Loucy (cell line): ENCODE measurements at regions not wholly inside any gene's neighbourhood (a gene's known extent, or its start where the extent isn't known, plus 50 kb on each side); places are given as distances from the start of the nearest gene placed in this dataset.

Experiments
- H2AFZ ChIP-seq: fragments of 200-600 bp; sonication (generic); 2 replicates; pipeline ENCODE4 v1.6.0; 2016; ENCODE audit warnings: antibody characterized with exemption, mild to moderate bottlenecking, low read length, moderate library complexity
- H3F3A ChIP-seq: fragments of 200-600 bp; 2 replicates; pipeline ENCODE4 v1.6.0; 2016; ENCODE audit warnings: antibody characterized with exemption, low read depth, mild to moderate bottlenecking
- H3K27me3 ChIP-seq: fragments of 200-600 bp; sonication (generic); 2 replicates; pipeline ENCODE4 v1.6.1; 2014; ENCODE audit warnings: low read length, mild to moderate bottlenecking; ENCODE audit not compliant: insufficient read depth, poor library complexity, severe bottlenecking
- H3K36me3 ChIP-seq: fragments of 200-600 bp; sonication (generic); 2 replicates; pipeline ENCODE4 v1.6.1; 2016; ENCODE audit warnings: low read length; ENCODE audit not compliant: insufficient read depth
- H3K4me1 ChIP-seq: fragments of 200-600 bp; sonication (generic); 2 replicates; pipeline ENCODE4 v1.5.1; 2014; ENCODE audit warnings: low read length, mild to moderate bottlenecking; ENCODE audit not compliant: insufficient read depth, poor library complexity, severe bottlenecking
- H3K4me2 ChIP-seq: fragments of 200-600 bp; sonication (generic); 2 replicates; pipeline ENCODE4 v1.6.0; 2014; ENCODE audit warnings: antibody characterized with exemption, low read length, low read depth, mild to moderate bottlenecking; ENCODE audit not compliant: poor library complexity, severe bottlenecking
- H3K4me3 ChIP-seq: fragments of 200-600 bp; sonication (generic); 2 replicates; pipeline ENCODE4 v1.5.1; 2014; ENCODE audit warnings: low read length, mild to moderate bottlenecking, mixed read lengths; ENCODE audit not compliant: poor library complexity, severe bottlenecking
- H3K79me2 ChIP-seq: fragments of 200-600 bp; sonication (generic); 2 replicates; pipeline ENCODE4 v1.6.1; 2014; ENCODE audit warnings: low read length; ENCODE audit not compliant: insufficient read depth
- H3K9ac ChIP-seq: fragments of 200-600 bp; sonication (generic); 2 replicates; pipeline ENCODE4 v1.6.0; 2014; ENCODE audit warnings: mild to moderate bottlenecking, low read depth, low read length, moderate library complexity; ENCODE audit not compliant: poor library complexity, severe bottlenecking
- H3K9me2 ChIP-seq: fragments of 200-600 bp; sonication (generic); replicated peaks from 2 replicates; pipeline ENCODE4 v1.6.1; 2016; ENCODE audit warnings: low read depth, low read length, mixed read lengths
- H3K9me3 ChIP-seq: fragments of 200-600 bp; sonication (generic); 2 replicates; pipeline ENCODE4 v1.6.1; 2014; ENCODE audit warnings: mild to moderate bottlenecking, antibody characterized with exemption, low read length, low read depth; ENCODE audit not compliant: insufficient read depth
- H4K20me1 ChIP-seq: fragments of 200-600 bp; sonication (generic); 2 replicates; pipeline ENCODE4 v1.6.0; 2014; ENCODE audit warnings: antibody characterized with exemption, low read length, mild to moderate bottlenecking; ENCODE audit not compliant: insufficient read depth, poor library complexity, severe bottlenecking
- EZH2phosphoT487 ChIP-seq: fragments of 200-600 bp; IDR thresholded peaks from 2 replicates; pipeline ENCODE4 v1.6.1; 2018; ENCODE audit warnings: antibody characterized with exemption, mild to moderate bottlenecking, moderate library complexity, borderline replicate concordance
- TF ChIP-seq, protein P1 (sequence below): fragments of 200-600 bp; sonication (generic); conservative IDR thresholded peaks from 2 replicates; pipeline ENCODE4 v1.5.1; 2014; ENCODE audit warnings: mild to moderate bottlenecking, antibody characterized with exemption, low read length

- peak overlapping the region; percentile 46 for H3K9ac ChIP-seq
- no peak overlapping the region for H3K4me2 ChIP-seq
- no peaks in the 10 kb centered on the region for H3K36me3 ChIP-seq
- H3K4me3 ChIP-seq = no peak overlapping the region
- no peaks in the 10 kb centered on the region for H3K79me2 ChIP-seq
- peak overlapping the region; percentile 45; the same call in 1 of the 2 replicates for H2AFZ ChIP-seq
- H3K9me3 ChIP-seq = no peaks in the 10 kb centered on the region
- no peaks in the 10 kb centered on the region for H3K9me2 ChIP-seq
- no peaks in the 10 kb centered on the region for H3K27me3 ChIP-seq
- peaks cover 32% of the 10 kb centered on the region for H3K4me1 ChIP-seq
- no peaks in the 10 kb centered on the region for H3F3A ChIP-seq
- no peak for TF ChIP-seq EZH2phosphoT487
- TF ChIP-seq, protein P1, sequence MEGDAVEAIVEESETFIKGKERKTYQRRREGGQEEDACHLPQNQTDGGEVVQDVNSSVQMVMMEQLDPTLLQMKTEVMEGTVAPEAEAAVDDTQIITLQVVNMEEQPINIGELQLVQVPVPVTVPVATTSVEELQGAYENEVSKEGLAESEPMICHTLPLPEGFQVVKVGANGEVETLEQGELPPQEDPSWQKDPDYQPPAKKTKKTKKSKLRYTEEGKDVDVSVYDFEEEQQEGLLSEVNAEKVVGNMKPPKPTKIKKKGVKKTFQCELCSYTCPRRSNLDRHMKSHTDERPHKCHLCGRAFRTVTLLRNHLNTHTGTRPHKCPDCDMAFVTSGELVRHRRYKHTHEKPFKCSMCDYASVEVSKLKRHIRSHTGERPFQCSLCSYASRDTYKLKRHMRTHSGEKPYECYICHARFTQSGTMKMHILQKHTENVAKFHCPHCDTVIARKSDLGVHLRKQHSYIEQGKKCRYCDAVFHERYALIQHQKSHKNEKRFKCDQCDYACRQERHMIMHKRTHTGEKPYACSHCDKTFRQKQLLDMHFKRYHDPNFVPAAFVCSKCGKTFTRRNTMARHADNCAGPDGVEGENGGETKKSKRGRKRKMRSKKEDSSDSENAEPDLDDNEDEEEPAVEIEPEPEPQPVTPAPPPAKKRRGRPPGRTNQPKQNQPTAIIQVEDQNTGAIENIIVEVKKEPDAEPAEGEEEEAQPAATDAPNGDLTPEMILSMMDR = no peak
- no peaks in the 10 kb centered on the region for H4K20me1 ChIP-seq
These were observed 691.0 kb upstream of the HS6ST1 start for GRCh38 chr2:129009555-129010146.

- no peaks in the 10 kb centered on the region for H3K9me2 ChIP-seq
- H2AFZ ChIP-seq = peak overlapping the region; percentile 45; the same call in 1 of the 2 replicates
- no peaks in the 10 kb centered on the region for H4K20me1 ChIP-seq
- peak overlapping the region; percentile 46 for H3K9ac ChIP-seq
- no peak for TF ChIP-seq EZH2phosphoT487
- TF ChIP-seq, protein P1 = no peak
- peaks cover 32% of the 10 kb centered on the region for H3K4me1 ChIP-seq
- no peaks in the 10 kb centered on the region for H3K36me3 ChIP-seq
- no peaks in the 10 kb centered on the region for H3F3A ChIP-seq
- no peaks in the 10 kb centered on the region for H3K9me3 ChIP-seq
- H3K79me2 ChIP-seq = no peaks in the 10 kb centered on the region
- H3K27me3 ChIP-seq = no peaks in the 10 kb centered on the region
- no peak overlapping the region for H3K4me3 ChIP-seq
- peak overlapping the region; percentile 19 for H3K4me2 ChIP-seq
These were observed 691.6 kb upstream of the HS6ST1 start for GRCh38 chr2:129010262-129010661.

- no peaks in the 10 kb centered on the region for H3K79me2 ChIP-seq
- peak overlapping the region; percentile 47 for H3K4me3 ChIP-seq
- TF ChIP-seq, protein P1 = no peak
- TF ChIP-seq EZH2phosphoT487 = no peak
- no peaks in the 10 kb centered on the region for H3K9me2 ChIP-seq
- no peaks in the 10 kb centered on the region for H3F3A ChIP-seq
- peak overlapping the region; percentile 46 for H3K9ac ChIP-seq
- no peaks in the 10 kb centered on the region for H3K9me3 ChIP-seq
- H3K4me1 ChIP-seq = peaks cover 32% of the 10 kb centered on the region
- peak overlapping the region; percentile 45 for H3K4me2 ChIP-seq
- H2AFZ ChIP-seq = no peak overlapping the region
- H3K36me3 ChIP-seq = no peaks in the 10 kb centered on the region
- H3K27me3 ChIP-seq = no peaks in the 10 kb centered on the region
- H4K20me1 ChIP-seq = no peaks in the 10 kb centered on the region
These were observed 692.9 kb upstream of the HS6ST1 start for GRCh38 chr2:129011466-129012061.
